ENCODE measurements at regions not wholly inside any gene's neighbourhood (a gene's known extent, or its start where the extent isn't known, plus 50 kb on each side); places are given as distances from the start of the nearest gene placed in this dataset.
"Not testable (repeated sequence)": the region's sequence is repeated elsewhere in the genome, so short reads cannot be mapped to it uniquely, and the experiment has no call there.

DNA sequence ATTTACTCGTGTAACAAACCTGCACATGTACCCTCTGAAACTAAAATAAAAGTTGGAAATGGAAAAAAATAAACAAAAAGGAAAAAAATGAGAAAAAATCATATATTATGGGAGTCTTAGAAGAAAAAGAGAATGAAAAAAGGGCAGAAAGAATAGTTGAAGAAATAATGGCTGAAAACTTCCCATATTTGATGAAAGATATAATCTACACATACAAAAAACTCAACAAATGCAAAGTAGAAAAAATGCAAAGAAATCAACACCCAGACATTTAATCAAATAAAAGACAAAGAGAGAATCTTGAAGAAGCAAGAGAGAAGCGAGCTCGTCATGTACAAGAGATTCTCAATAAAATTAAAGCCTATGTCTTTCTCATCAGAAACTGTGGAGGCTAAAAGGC, 73.8 kb downstream of the SLC25A46 start:
- DNase-seq (ENCODE audit: low read depth), result no peak

- DNase-seq (ENCODE audit: low read depth), result no peak
These were observed 77.3 kb downstream of the SLC25A46 start for GRCh38 chr5:110815916-110816605.

GRCh38 chr5:110817459-110817858, 78.7 kb downstream of the SLC25A46 start:
- DNase-seq (ENCODE audit: low read depth), result no peak

- DNase-seq (ENCODE audit: low read depth), result no peak
These were observed 84.8 kb downstream of the SLC25A46 start for GRCh38 chr5:110823571-110823970.

DNA sequence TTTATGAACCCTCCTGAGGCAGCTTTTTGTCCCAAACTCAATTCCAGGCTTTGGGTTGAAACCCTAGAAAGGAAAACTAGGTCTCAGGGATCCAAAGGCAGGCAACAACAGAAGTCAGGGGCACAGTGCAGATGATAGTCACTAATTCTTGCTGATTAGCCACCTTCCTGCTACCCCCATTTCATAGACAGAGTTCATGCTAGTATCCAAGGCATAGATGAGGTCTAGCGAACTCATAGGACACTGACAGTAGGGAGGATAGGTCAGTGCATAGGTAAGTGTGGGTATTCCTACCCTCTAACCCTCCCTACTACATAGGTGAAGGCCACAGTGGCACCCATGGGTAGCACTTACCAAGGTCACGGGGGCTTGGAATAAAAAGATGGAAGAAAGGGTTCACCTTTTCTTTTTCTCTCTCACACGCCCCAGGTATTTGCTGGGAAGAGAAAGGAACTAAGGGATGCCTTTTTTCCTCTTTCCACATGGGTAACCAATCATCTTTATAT, 86.2 kb downstream of the SLC25A46 start:
- no peak for DNase-seq (ENCODE audit: low read depth)

GRCh38 chr5:110832683-110833082, 93.9 kb downstream of the SLC25A46 start:
- no peak for DNase-seq (ENCODE audit: low read depth)

DNA sequence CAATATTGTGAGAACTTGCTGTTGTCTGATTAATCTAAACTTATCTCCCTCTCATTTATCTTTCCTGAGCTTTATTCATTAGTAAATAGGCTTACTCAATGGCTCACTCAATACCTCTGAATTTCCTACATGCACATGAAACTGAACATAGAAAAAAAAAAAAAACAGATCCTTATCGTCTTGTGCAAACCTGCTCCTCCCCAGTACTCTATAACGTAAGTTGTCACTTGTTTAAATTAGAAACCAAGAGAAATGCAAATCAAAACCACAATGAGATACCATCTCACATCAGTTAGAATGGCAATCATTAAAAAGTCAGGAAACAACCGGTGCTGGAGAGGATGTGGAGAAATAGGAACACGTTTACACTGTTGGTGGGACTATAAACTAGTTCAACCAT, 96.1 kb downstream of the SLC25A46 start:
- not testable (repeated sequence) for DNase-seq (ENCODE audit: low read depth)

- DNase-seq (ENCODE audit: low read depth), result no peak
These were observed 98.0 kb downstream of the SLC25A46 start for GRCh38 chr5:110836851-110837250.

- DNase-seq (ENCODE audit: low read depth), result not testable (repeated sequence)
These were observed 99.5 kb downstream of the SLC25A46 start for GRCh38 chr5:110838357-110838756.

DNA sequence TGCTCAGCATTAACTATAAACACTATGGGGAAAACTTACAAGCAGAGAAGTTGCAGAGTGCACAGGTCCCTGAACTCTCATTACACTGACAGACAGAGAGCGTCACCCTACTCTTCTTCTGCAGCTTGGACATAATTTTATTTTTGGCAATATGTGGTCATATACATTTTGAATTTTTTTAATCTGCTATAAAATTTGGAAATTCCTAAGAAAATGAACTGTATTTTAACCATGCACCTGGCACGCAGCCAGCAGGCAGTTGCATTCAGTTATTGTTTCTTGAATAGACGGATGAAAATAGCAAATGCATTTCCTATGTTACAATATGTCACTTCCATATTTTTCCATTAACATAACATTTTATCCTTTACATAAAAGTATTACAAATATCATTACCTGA, 100.2 kb downstream of the SLC25A46 start:
- DNase-seq (ENCODE audit: low read depth), result no peak

GRCh38 chr5:110840347-110840960, 101.6 kb downstream of the SLC25A46 start:
- no peak for DNase-seq (ENCODE audit: low read depth)

- no peak for DNase-seq (ENCODE audit: low read depth)
These were observed 102.3 kb downstream of the SLC25A46 start for GRCh38 chr5:110841137-110841536.

GRCh38 chr5:110842948-110843347, 104.1 kb downstream of the SLC25A46 start:
- no peak for DNase-seq (ENCODE audit: low read depth)

- DNase-seq (ENCODE audit: low read depth), result no peak
These were observed 105.4 kb downstream of the SLC25A46 start for GRCh38 chr5:110844251-110844650.

DNA sequence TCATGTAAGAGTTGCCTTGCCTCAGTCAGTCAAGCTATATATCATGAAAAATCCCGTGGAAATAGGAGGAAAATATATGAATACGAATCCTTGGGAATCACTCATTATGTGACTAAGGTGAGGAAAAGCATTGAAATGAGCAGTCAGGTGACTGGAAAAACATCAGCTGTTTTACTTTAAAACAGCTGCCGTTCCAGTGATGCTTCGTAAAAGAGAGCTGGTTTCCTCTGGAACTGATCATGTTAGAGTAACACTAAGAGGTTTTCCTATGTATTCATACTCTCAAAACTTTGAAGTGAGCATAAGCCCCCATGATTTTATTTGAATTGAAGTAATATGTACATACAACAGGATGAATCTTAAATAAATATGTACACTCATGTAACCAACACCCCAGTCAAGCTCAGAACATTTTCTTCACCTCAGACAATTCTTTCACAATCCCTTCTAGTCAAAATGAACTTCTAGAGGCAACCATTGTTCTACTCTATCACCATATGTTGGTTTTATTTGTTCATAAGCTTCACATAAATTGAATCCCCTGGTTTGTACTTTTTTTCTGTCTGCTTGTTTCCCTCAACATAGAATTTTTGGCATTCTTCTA, 107.7 kb downstream of the SLC25A46 start:
- no peak for DNase-seq (ENCODE audit: low read depth)

GRCh38 chr5:110851357-110851756, 112.5 kb downstream of the SLC25A46 start:
- no peak for DNase-seq (ENCODE audit: low read depth)

GRCh38 chr5:110852053-110852452, 113.2 kb downstream of the SLC25A46 start:
- DNase-seq (ENCODE audit: low read depth), result no peak

GRCh38 chr5:110852541-110852940, 113.7 kb downstream of the SLC25A46 start:
- DNase-seq (ENCODE audit: low read depth), result no peak

GRCh38 chr5:110853267-110853666, 114.5 kb downstream of the SLC25A46 start:
- DNase-seq (ENCODE audit: low read depth), result peak; percentile 31

DNA sequence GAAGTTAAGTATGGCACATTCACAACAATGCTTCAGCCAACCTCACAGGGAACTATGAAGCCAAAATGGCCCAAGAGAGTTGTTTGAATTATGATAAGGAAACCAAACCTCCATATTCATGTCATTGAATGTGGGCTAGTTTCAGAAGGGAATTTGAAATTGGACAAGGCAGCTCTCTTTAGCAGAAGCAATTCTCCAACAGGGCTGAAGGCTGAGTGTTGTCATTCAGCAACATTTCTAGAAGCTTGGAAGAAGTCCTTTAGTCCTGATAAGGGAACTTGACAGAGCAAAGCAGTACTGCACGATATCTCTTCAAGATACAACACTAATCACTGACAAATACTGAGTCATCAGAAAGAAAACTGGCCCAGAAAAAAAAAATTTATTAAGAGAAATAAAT, 115.4 kb downstream of the SLC25A46 start:
- no peak for DNase-seq (ENCODE audit: low read depth)

- DNase-seq (ENCODE audit: low read depth), result no peak
These were observed 117.2 kb downstream of the SLC25A46 start for GRCh38 chr5:110855961-110856360.

DNA sequence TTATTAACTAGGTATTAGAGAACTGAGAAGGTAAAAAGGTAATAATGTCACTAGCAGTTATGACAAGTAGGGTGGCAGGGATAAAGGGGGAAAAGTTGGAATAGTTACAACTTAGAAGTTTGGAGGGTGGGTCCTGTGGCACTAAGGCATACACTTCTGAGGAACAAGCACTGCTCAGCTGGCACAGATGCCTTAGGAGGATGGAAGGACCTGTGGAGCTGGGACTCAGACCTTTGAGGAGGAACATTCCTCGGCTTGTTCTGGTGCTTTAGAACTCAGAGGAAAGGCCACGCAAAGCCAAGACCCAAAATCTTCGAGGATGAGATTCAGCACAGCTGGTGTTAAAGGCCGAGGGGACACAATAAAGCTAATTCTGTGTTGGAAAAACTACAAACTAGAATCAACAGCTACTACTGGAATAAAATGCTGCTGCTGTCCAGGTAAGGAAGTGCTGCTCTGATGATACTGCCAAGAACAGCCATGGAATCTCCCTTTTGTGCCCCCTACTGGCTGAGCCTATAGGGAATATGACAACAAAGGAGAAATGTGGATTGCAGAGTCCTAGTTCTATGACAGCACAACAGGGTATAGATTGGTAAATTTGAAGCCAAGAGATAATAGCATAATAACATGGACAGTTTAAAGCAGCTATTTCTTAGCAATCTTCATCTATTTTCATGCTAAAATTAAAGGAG, 126.7 kb downstream of the SLC25A46 start:
- no peak for DNase-seq (ENCODE audit: low read depth)

GRCh38 chr5:110869927-110870326, 131.1 kb downstream of the SLC25A46 start:
- DNase-seq (ENCODE audit: low read depth), result no peak
